ENCODE measurements at regions not wholly inside any gene's neighbourhood (a gene's known extent, or its start where the extent isn't known, plus 50 kb on each side); places are given as distances from the start of the nearest gene placed in this dataset.
"Not testable (repeated sequence)": the region's sequence is repeated elsewhere in the genome, so short reads cannot be mapped to it uniquely, and the experiment has no call there.

DNA sequence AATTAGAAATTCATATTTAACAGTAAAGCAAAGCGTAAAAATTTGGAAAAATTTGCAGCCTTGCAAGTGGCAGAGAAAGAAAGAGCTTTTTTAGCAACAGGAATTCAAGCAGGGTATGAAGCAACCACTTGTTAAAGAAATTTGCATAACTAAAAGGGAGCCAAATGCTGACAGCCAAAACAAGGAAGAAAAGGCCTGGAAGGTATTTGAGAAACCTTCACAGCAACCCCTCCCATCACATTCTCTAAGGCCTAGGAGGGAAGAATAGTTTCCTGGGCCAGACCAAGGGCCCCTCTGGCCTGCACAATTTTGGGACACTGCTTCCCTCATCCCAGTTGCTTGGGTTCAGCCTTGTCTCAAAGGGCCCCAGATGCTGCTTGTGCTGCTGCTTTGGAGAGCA is 672.4 kb upstream of the TMPRSS15 start:
- Histone ChIP-seq H3K36me3 (ENCODE audit: control insufficient read depth, insufficient read depth, low read length) (no peaks in the 10 kb centered on the region), H3K4me1 (no peaks in the 10 kb centered on the region), H3K4me3 (ENCODE audit: low read depth, low read length) (no peak overlapping the region), H3K79me2 (no peaks in the 10 kb centered on the region), H3K9ac (no peak overlapping the region), H3K4me2 (ENCODE audit: low read length) (no peak overlapping the region), H3K27ac (no peak overlapping the region), H3K9me3 (ENCODE audit: control insufficient read depth, low read length) (no peaks in the 10 kb centered on the region), H3K27me3 (ENCODE audit: control insufficient read depth, insufficient read depth, low read length) (no peaks in the 10 kb centered on the region), H2AFZ (no peak overlapping the region)
- TF ChIP-seq, protein P1, sequence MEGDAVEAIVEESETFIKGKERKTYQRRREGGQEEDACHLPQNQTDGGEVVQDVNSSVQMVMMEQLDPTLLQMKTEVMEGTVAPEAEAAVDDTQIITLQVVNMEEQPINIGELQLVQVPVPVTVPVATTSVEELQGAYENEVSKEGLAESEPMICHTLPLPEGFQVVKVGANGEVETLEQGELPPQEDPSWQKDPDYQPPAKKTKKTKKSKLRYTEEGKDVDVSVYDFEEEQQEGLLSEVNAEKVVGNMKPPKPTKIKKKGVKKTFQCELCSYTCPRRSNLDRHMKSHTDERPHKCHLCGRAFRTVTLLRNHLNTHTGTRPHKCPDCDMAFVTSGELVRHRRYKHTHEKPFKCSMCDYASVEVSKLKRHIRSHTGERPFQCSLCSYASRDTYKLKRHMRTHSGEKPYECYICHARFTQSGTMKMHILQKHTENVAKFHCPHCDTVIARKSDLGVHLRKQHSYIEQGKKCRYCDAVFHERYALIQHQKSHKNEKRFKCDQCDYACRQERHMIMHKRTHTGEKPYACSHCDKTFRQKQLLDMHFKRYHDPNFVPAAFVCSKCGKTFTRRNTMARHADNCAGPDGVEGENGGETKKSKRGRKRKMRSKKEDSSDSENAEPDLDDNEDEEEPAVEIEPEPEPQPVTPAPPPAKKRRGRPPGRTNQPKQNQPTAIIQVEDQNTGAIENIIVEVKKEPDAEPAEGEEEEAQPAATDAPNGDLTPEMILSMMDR (IDR thresholded peaks at IDR 0.05): no peak

DNA sequence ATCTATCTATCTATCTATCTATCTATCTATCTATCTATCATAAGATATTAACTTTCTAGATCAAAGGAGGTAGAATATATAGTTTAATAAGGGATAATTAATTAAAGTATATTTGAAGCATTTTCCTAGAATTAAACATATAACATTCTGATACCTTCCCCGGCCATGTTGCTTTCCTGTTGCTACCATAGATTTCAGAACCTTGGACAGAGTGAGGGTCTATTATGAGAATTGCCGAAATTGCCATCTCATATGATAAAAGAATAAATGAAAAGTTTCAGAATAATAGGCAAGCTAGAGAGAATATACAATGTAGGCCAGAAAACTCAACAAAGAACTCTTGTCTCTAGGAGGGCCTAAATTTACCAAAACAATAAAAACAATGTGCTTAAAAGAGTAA is 706.1 kb upstream of the TMPRSS15 start:
- Histone ChIP-seq H3K9ac (no peak overlapping the region), H3K27me3 (ENCODE audit: control insufficient read depth, insufficient read depth, low read length) (no peaks in the 10 kb centered on the region), H3K79me2 (no peaks in the 10 kb centered on the region), H2AFZ (no peak overlapping the region), H3K4me2 (ENCODE audit: low read length) (no peak overlapping the region), H3K9me3 (ENCODE audit: control insufficient read depth, low read length) (no peaks in the 10 kb centered on the region), H3K27ac (no peak overlapping the region), H3K36me3 (ENCODE audit: control insufficient read depth, insufficient read depth, low read length) (no peaks in the 10 kb centered on the region), H3K4me1 (no peaks in the 10 kb centered on the region), H3K4me3 (ENCODE audit: low read depth, low read length) (no peak overlapping the region)
- TF ChIP-seq, protein P1 (IDR thresholded peaks at IDR 0.05): no peak

DNA sequence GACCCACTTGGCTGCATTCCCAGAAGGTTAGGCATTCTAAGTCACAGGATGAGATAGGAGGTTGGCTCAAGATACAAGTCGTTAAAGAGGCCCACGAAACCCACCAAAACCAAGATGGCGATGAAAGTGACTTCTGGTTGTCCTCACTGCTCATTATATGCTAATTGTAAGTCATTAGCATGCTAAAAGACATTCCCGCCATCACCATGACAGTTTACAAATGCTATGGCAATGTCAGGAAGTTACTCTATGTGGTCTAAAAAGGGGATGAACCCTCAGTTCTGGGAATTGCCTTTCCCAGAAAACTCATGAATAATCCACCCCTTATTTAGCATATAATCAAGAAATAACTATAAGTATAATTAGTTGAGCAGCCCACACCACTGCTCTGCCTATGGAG is 715.7 kb upstream of the TMPRSS15 start:
- H3K4me1 ChIP-seq; H3K79me2 ChIP-seq; H3K9ac ChIP-seq; H3K36me3 ChIP-seq (ENCODE audit: control insufficient read depth, insufficient read depth, low read length); H2AFZ ChIP-seq; H3K27ac ChIP-seq; H3K9me3 ChIP-seq (ENCODE audit: control insufficient read depth, low read length); H3K4me2 ChIP-seq (ENCODE audit: low read length); H3K27me3 ChIP-seq (ENCODE audit: control insufficient read depth, insufficient read depth, low read length); H3K4me3 ChIP-seq (ENCODE audit: low read depth, low read length): not testable (repeated sequence)

DNA sequence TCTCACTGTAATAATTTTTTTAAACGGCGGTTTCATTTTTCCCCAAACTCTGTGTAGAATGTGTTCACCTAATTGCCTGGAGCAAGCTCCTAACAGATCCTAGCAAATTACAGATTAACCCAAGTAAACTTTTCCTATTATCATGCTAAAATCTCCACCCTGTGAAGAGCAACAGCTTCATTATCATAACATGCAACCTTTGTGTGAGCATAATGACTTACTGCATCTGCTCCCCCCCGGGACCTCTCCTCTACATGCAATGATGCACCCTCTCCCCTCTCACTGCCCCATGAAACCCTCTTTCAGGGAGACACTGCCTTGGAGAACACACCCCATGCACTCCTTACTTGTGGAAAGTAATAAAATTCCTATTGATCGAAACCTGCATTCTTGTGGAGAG is 717.0 kb upstream of the TMPRSS15 start:
- no peaks in the 10 kb centered on the region for H3K36me3 ChIP-seq (ENCODE audit: control insufficient read depth, insufficient read depth, low read length)
- no peaks in the 10 kb centered on the region for H3K4me1 ChIP-seq
- H3K9me3 ChIP-seq (ENCODE audit: control insufficient read depth, low read length): no peaks in the 10 kb centered on the region
- H3K27me3 ChIP-seq (ENCODE audit: control insufficient read depth, insufficient read depth, low read length): no peaks in the 10 kb centered on the region
- no peak overlapping the region for H3K9ac ChIP-seq
- H2AFZ ChIP-seq: no peak overlapping the region
- TF ChIP-seq, protein P1 (IDR thresholded peaks at IDR 0.05): no peak
- no peaks in the 10 kb centered on the region for H3K79me2 ChIP-seq
- H3K4me3 ChIP-seq (ENCODE audit: low read depth, low read length): no peak overlapping the region
- H3K4me2 ChIP-seq (ENCODE audit: low read length): no peak overlapping the region
- H3K27ac ChIP-seq: no peak overlapping the region

DNA sequence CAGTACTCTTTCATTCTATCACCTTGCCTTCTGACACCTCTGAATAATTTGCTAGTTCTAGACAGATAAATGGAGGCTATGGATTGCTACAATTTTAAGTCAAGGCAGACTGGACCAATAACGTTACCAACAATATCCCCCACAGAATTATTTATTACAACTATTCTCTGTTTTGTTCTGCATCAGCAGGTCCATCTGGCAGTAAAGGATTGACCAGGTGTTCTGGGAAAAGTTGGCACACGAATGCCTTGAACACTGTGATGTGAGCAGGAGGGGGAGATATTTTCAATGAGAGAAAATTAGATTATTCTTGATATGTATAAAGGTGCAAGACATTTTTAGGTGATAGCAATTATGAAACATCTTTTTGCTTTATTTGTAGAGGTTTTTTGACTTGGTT is 718.8 kb upstream of the TMPRSS15 start:
- H3K9me3 ChIP-seq (ENCODE audit: control insufficient read depth, low read length): no peaks in the 10 kb centered on the region
- H3K4me1 ChIP-seq: no peaks in the 10 kb centered on the region
- no peak overlapping the region for H2AFZ ChIP-seq
- H3K4me3 ChIP-seq (ENCODE audit: low read depth, low read length): no peak overlapping the region
- no peak overlapping the region for H3K4me2 ChIP-seq (ENCODE audit: low read length)
- H3K27ac ChIP-seq: no peak overlapping the region
- H3K36me3 ChIP-seq (ENCODE audit: control insufficient read depth, insufficient read depth, low read length): no peaks in the 10 kb centered on the region
- TF ChIP-seq, protein P1 (IDR thresholded peaks at IDR 0.05): no peak
- H3K9ac ChIP-seq: no peak overlapping the region
- no peaks in the 10 kb centered on the region for H3K27me3 ChIP-seq (ENCODE audit: control insufficient read depth, insufficient read depth, low read length)
- H3K79me2 ChIP-seq: no peaks in the 10 kb centered on the region
